OCI-LY3 (cell line): ENCODE measurements at regions not wholly inside any gene's neighbourhood (a gene's known extent, or its start where the extent isn't known, plus 50 kb on each side); places are given as distances from the start of the nearest gene placed in this dataset.

Experiments
- H2AFZ ChIP-seq: fragments of 200-600, 300-600 bp; shearing (Covaris generic); 2 replicates; pipeline ENCODE4 v1.6.0; 2014; ENCODE audit warnings: antibody characterized with exemption, low read depth, low read length
- H3K27ac ChIP-seq: fragments of 200-600, 300-600 bp; sonication (generic); 2 replicates; pipeline ENCODE4 v1.5.1; 2014; ENCODE audit warnings: mild to moderate bottlenecking, low read length, moderate library complexity, mixed read lengths
- H3K27me3 ChIP-seq: fragments of 200-600, 300-600 bp; sonication (generic); 2 replicates; pipeline ENCODE4 v1.6.1; 2014; ENCODE audit warnings: low read depth, low read length, mixed read lengths
- H3K36me3 ChIP-seq: fragments of 200-600, 300-600 bp; sonication (generic); replicated peaks from 2 replicates; pipeline ENCODE3; 2014; ENCODE audit warnings: low read depth, low read length, mixed read lengths
- H3K4me1 ChIP-seq: fragments of 300-600, 200-600 bp; sonication (generic); 2 replicates; pipeline ENCODE4 v1.6.1; 2014; ENCODE audit warnings: low read length, mixed read lengths
- H3K4me2 ChIP-seq: fragments of 200-600, 300-600 bp; sonication (generic); 2 replicates; pipeline ENCODE4 v1.6.1; 2014; ENCODE audit warnings: low read length, mixed read lengths
- H3K4me3 ChIP-seq: fragments of 300-600, 200-600 bp; sonication (generic); 2 replicates; pipeline ENCODE4 v1.5.1; 2014; ENCODE audit warnings: antibody characterized with exemption, mild to moderate bottlenecking, low read length, moderate library complexity
- H3K79me2 ChIP-seq: fragments of 300-600, 200-600 bp; shearing (Covaris generic); 2 replicates; pipeline ENCODE4 v1.6.1; 2014; ENCODE audit warnings: mild to moderate bottlenecking, low read length, mixed read lengths
- H3K9ac ChIP-seq: fragments of 300-600, 200-600 bp; shearing (Covaris generic); 2 replicates; pipeline ENCODE4 v1.6.0; 2014; ENCODE audit warnings: mild to moderate bottlenecking, low read length, moderate library complexity
- H3K9me3 ChIP-seq: fragments of 200-600, 300-600 bp; shearing (Covaris generic); 2 replicates; pipeline ENCODE4 v1.6.1; 2014; ENCODE audit warnings: low read length, mixed read lengths; ENCODE audit not compliant: insufficient read depth
- H4K20me1 ChIP-seq: fragments of 200-600, 300-600 bp; sonication (generic); 2 replicates; pipeline ENCODE4 v1.6.1; 2016; ENCODE audit warnings: low read length, mixed read lengths; ENCODE audit not compliant: insufficient read depth
- EZH2phosphoT487 ChIP-seq: fragments of 200-600 bp; shearing (Covaris generic); IDR thresholded peaks from 2 replicates; pipeline ENCODE4 v1.6.1; 2018; ENCODE audit warnings: antibody characterized with exemption, mixed run types, low read depth
- TF ChIP-seq, protein P1 (sequence below): fragments of 200-600, 300-600 bp; sonication (generic); IDR thresholded peaks from 2 replicates; pipeline ENCODE4 v1.5.1; 2014; ENCODE audit warnings: antibody characterized with exemption, low read length, low read depth

DNA sequence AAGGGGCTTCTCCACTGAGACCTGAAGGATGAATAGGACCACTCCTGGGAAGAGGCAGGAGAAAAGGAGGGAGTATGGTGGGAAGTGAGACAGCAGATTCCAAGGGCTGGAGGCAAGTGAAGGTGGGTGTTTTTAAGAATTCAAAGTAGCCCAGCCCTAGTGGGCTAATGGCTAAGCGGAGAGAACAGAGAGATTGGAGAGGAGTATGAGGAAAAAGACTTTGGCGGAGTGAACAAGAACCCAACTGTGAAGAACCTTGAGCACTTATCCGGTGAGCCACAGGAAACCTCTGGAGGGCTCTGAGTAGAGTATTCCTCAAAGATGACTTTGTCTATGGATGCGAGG lies 142.6 kb downstream of the COPS8 start:
- Histone ChIP-seq H3K9me3 (no peaks in the 10 kb centered on the region), H3K79me2 (no peaks in the 10 kb centered on the region), H3K27me3 (no peaks in the 10 kb centered on the region), H3K9ac (no peak overlapping the region), H3K4me3 (no peak overlapping the region), H3K4me1 (no peaks in the 10 kb centered on the region), H4K20me1 (no peaks in the 10 kb centered on the region), H2AFZ (no peak overlapping the region), H3K36me3 (no peaks in the 10 kb centered on the region), H3K27ac (no peak overlapping the region), H3K4me2 (no peak overlapping the region)
- no peak for TF ChIP-seq EZH2phosphoT487
- TF ChIP-seq, protein P1, sequence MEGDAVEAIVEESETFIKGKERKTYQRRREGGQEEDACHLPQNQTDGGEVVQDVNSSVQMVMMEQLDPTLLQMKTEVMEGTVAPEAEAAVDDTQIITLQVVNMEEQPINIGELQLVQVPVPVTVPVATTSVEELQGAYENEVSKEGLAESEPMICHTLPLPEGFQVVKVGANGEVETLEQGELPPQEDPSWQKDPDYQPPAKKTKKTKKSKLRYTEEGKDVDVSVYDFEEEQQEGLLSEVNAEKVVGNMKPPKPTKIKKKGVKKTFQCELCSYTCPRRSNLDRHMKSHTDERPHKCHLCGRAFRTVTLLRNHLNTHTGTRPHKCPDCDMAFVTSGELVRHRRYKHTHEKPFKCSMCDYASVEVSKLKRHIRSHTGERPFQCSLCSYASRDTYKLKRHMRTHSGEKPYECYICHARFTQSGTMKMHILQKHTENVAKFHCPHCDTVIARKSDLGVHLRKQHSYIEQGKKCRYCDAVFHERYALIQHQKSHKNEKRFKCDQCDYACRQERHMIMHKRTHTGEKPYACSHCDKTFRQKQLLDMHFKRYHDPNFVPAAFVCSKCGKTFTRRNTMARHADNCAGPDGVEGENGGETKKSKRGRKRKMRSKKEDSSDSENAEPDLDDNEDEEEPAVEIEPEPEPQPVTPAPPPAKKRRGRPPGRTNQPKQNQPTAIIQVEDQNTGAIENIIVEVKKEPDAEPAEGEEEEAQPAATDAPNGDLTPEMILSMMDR = no peak

DNA sequence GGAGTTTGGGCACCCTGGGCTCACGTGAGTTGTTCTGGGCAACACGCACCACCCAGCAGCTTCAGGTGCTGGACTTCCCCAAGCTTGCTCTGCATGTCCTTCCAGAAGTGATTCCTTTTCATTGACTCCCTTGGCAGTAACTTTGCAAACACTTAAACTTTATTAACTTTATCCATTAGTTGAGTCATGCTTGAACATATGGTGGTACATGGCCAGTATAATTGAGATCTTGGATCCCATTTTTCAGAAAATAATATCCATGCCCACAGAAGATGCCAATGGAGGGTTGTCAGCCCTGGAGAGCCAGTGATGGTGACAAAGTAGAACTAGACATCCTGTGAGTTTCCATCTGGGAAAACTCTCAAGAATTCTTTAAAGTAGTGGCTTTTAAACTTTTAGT lies 144.2 kb downstream of the COPS8 start:
- Histone ChIP-seq H4K20me1 (no peaks in the 10 kb centered on the region), H3K4me2 (no peak overlapping the region), H2AFZ (no peak overlapping the region), H3K9ac (no peak overlapping the region), H3K27ac (no peak overlapping the region), H3K79me2 (no peaks in the 10 kb centered on the region), H3K27me3 (no peaks in the 10 kb centered on the region), H3K4me3 (no peak overlapping the region), H3K9me3 (no peaks in the 10 kb centered on the region), H3K36me3 (no peaks in the 10 kb centered on the region), H3K4me1 (no peaks in the 10 kb centered on the region)
- TF ChIP-seq, protein P1 = no peak
- TF ChIP-seq EZH2phosphoT487 = no peak

DNA sequence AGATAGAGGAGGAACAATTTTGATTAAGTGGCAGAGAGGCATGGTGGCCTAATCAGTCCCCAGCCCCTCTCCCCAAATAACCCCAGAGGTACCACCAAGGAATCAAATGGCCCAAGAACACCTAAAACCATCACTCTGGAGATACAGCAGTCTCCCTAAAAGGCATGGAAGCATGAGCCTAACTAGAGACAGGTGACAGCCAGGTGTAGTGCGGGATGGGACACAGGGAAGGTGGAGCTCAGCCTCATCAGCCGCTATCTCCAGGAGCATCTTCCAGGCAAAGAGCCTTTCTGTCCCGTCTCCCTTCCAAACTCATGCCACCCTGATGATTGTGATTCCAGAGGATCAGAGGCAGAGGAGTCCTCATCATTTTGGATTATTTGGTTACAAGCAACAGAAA lies 144.7 kb downstream of the COPS8 start:
- Histone ChIP-seq H3K4me3 (no peak overlapping the region), H3K9me3 (no peaks in the 10 kb centered on the region)
- TF ChIP-seq EZH2phosphoT487 = no peak
- TF ChIP-seq, protein P1 = no peak

DNA sequence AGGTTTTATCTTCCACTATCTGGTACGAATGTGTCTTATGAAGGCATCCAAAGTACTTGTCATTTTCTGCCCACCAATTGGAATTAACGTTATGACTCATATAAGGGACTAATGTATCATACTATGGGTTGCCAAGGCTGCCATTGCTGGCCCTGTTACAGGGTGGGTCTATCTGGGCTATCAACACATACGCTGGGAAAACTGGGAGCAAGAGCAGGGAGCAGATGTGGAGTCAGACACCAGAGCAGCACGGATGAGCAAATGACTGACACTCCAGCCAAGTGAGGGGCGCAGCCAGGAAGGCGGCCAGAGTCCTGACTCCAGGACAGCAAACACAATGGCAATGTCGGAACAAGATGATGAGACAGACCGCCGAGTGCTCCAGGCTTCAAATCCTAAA lies 145.9 kb downstream of the COPS8 start:
- TF ChIP-seq, protein P1 = no peak
- TF ChIP-seq EZH2phosphoT487 = no peak
- Histone ChIP-seq H2AFZ (no peak overlapping the region), H3K4me3 (no peak overlapping the region), H4K20me1 (no peaks in the 10 kb centered on the region), H3K9ac (no peak overlapping the region), H3K36me3 (no peaks in the 10 kb centered on the region), H3K79me2 (no peaks in the 10 kb centered on the region), H3K4me2 (no peak overlapping the region), H3K27ac (no peak overlapping the region), H3K27me3 (no peaks in the 10 kb centered on the region), H3K9me3 (no peaks in the 10 kb centered on the region), H3K4me1 (no peaks in the 10 kb centered on the region)

More for the DNA sequence above, 144.7 kb downstream of the COPS8 start:
- Histone ChIP-seq H2AFZ (no peak overlapping the region), H3K27me3 (no peaks in the 10 kb centered on the region), H3K9ac (no peak overlapping the region), H3K36me3 (no peaks in the 10 kb centered on the region), H3K4me2 (no peak overlapping the region), H4K20me1 (no peaks in the 10 kb centered on the region), H3K4me1 (no peaks in the 10 kb centered on the region), H3K79me2 (no peaks in the 10 kb centered on the region), H3K27ac (no peak overlapping the region)
